H1 (cell line): ENCODE measurements at regions not wholly inside any gene's neighbourhood (a gene's known extent, or its start where the extent isn't known, plus 50 kb on each side); places are given as distances from the start of the nearest gene placed in this dataset.
A peak's percentile ranks its signal among the peaks of the same experiment; 100 is the strongest.

Experiments
- CTCF ChIA-PET: fragments of 300-600 bp; sonication (Branson Sonifier 250); formaldehyde crosslinking; loops from one replicate; lab custom pipeline; 2021; ENCODE audit not compliant: partially characterized antibody; lab: Charles Lee
- POLR2A ChIA-PET: fragments of 300-600 bp; sonication (Branson Sonifier 250); formaldehyde crosslinking; loops from one replicate; lab custom pipeline; 2021; ENCODE audit warnings: inconsistent platforms; ENCODE audit not compliant: partially characterized antibody; lab: Charles Lee
- DNase-seq, 2 experiments: peaks; one replicate each; pipeline versions ENCODE4 v3.0.0 to v3.0.0-alpha.2; 2010 to 2022; ENCODE audit warnings: low spot score in 2 of 2, low read depth in 1 of 2, mixed read lengths in 1 of 2
- FAIRE-seq: peaks from 2 replicates; lab custom pipeline; 2011; peaks lifted over from hg19 to GRCh38; lab: Jason Lieb, UNC
- H2AFZ ChIP-seq: 2 replicates; pipeline ENCODE4 v1.8.1; 2012; ENCODE audit warnings: low read length, inconsistent platforms
- H2AK5ac ChIP-seq: 2 replicates; pipeline ENCODE4 v1.6.1; 2013; ENCODE audit warnings: low read depth, low read length
- H2BK120ac ChIP-seq: replicated peaks from 2 replicates; pipeline ENCODE3; 2013; ENCODE audit warnings: low read depth, low read length, inconsistent platforms
- H2BK12ac ChIP-seq: 2 replicates; pipeline ENCODE4 v1.6.1; 2013; ENCODE audit warnings: low read depth, low read length
- H2BK15ac ChIP-seq: 2 replicates; pipeline ENCODE4 v1.6.1; 2013; ENCODE audit warnings: low read length
- H2BK20ac ChIP-seq: 2 replicates; pipeline ENCODE4 v1.6.1; 2013; ENCODE audit warnings: low read length
- H2BK5ac ChIP-seq: 2 replicates; pipeline ENCODE4 v1.6.1; 2013; ENCODE audit warnings: low read depth, low read length
- H3K14ac ChIP-seq: 2 replicates; pipeline ENCODE4 v1.6.1; 2013; ENCODE audit warnings: inconsistent platforms; ENCODE audit not compliant: insufficient read length
- H3K18ac ChIP-seq: 2 replicates; pipeline ENCODE4 v1.6.1; 2013; ENCODE audit warnings: low read length; ENCODE audit errors: extremely low read depth
- H3K23ac ChIP-seq: 2 replicates; pipeline ENCODE4 v1.6.1; 2013; ENCODE audit warnings: inconsistent platforms; ENCODE audit not compliant: insufficient read length
- H3K23me2 ChIP-seq: 2 replicates; pipeline ENCODE4 v1.6.1; 2013; ENCODE audit warnings: low read depth, low read length
- H3K27ac ChIP-seq: 2 replicates; pipeline ENCODE4 v1.6.1; 2011; ENCODE audit warnings: low read depth, low read length, inconsistent platforms
- H3K27me3 ChIP-seq, 4 experiments: replicated peaks in 1 of 4; 1 replicate in 1 of 4; 2 replicates in 3 of 4; pipeline versions ENCODE4 v1.6.1 to v1.8.1; 2011 to 2013; ENCODE audit warnings: low read length in 3 of 4, mild to moderate bottlenecking in 3 of 4, inconsistent platforms in 2 of 4, mixed read lengths in 2 of 4, moderate library complexity in 1 of 4; ENCODE audit not compliant: control insufficient read depth in 3 of 4, insufficient read depth in 3 of 4; ENCODE audit errors: extremely low read depth in 1 of 4
- H3K36me3 ChIP-seq, 4 experiments: 2 replicates each; pipeline versions ENCODE4 v1.6.1 to v1.8.1; 2011 to 2013; ENCODE audit warnings: mild to moderate bottlenecking in 4 of 4, low read length in 3 of 4, moderate library complexity in 2 of 4, control low read depth in 1 of 4, inconsistent platforms in 1 of 4; ENCODE audit not compliant: insufficient read depth in 4 of 4, control insufficient read depth in 2 of 4
- H3K4ac ChIP-seq: replicated peaks from 2 replicates; pipeline ENCODE3; 2013; ENCODE audit warnings: low read length, low read depth, mixed read lengths, inconsistent platforms; ENCODE audit not compliant: insufficient read length
- H3K4me1 ChIP-seq, 4 experiments: replicated peaks in 1 of 4; 1 replicate in 1 of 4; 2 replicates in 3 of 4; pipeline versions ENCODE4 v1.6.1 to v1.8.1; 2011 to 2013; ENCODE audit warnings: low read length in 3 of 4, inconsistent platforms in 2 of 4, mixed read lengths in 1 of 4; ENCODE audit not compliant: insufficient read depth in 4 of 4, control insufficient read depth in 3 of 4
- H3K4me2 ChIP-seq, 2 experiments: 2 replicates each; pipeline versions ENCODE4 v1.6.1 to v1.8.1; 2011 to 2013; ENCODE audit warnings: low read depth in 2 of 2, low read length in 2 of 2, control low read depth in 1 of 2, inconsistent platforms in 1 of 2, mild to moderate bottlenecking in 1 of 2; ENCODE audit not compliant: insufficient read depth in 1 of 2
- H3K4me3 ChIP-seq, 4 experiments: fragments of 200-600, 300-600 bp in 1 of 4; sonication (generic), shearing (Covaris generic), sonication (Bioruptor Twin) in 1 of 4; 2 replicates each; pipeline versions ENCODE4 v1.5.1 to v1.8.1; 2011 to 2016; ENCODE audit warnings: low read length in 4 of 4, low read depth in 3 of 4, control low read depth in 2 of 4, inconsistent platforms in 2 of 4, mild to moderate bottlenecking in 2 of 4, mixed read lengths in 1 of 4, moderate library complexity in 1 of 4; ENCODE audit not compliant: insufficient read depth in 2 of 4; ENCODE audit errors: extremely low read depth in 1 of 4
- H3K56ac ChIP-seq: replicated peaks from 2 replicates; pipeline ENCODE3; 2013; ENCODE audit warnings: low read depth, mild to moderate bottlenecking, mixed read lengths, low read length, inconsistent platforms; ENCODE audit not compliant: insufficient read length
- H3K79me1 ChIP-seq: 2 replicates; pipeline ENCODE4 v1.6.1; 2013; ENCODE audit warnings: low read depth, low read length, control low read depth
- H3K79me2 ChIP-seq, 2 experiments: 2 replicates each; pipeline versions ENCODE4 v1.6.1 to v1.8.1; 2012 to 2013; ENCODE audit warnings: low read length in 2 of 2, mild to moderate bottlenecking in 2 of 2, inconsistent platforms in 1 of 2; ENCODE audit not compliant: insufficient read depth in 2 of 2, control insufficient read depth in 1 of 2
- H3K9ac ChIP-seq, 4 experiments: replicated peaks in 1 of 4; 1 replicate in 1 of 4; 2 replicates in 3 of 4; pipeline versions ENCODE4 v1.6.1 to v1.8.1; 2011 to 2013; ENCODE audit warnings: low read depth in 3 of 4, low read length in 3 of 4, control low read depth in 2 of 4, mild to moderate bottlenecking in 2 of 4, moderate library complexity in 2 of 4, inconsistent platforms in 1 of 4; ENCODE audit errors: extremely low read depth in 1 of 4
- H3K9me3 ChIP-seq, 2 experiments: 2 replicates each; pipeline versions ENCODE4 v1.6.1 to v1.8.1; 2012 to 2013; ENCODE audit warnings: mild to moderate bottlenecking in 2 of 2, moderate library complexity in 2 of 2, control low read depth in 1 of 2, inconsistent platforms in 1 of 2, low read depth in 1 of 2, low read length in 1 of 2, mixed read lengths in 1 of 2; ENCODE audit not compliant: insufficient read depth in 2 of 2
- H4K20me1 ChIP-seq, 2 experiments: replicated peaks in 1 of 2; 2 replicates each; pipeline versions ENCODE3 to v1.8.1; 2011 to 2013; ENCODE audit warnings: inconsistent platforms in 2 of 2, low read length in 2 of 2, mild to moderate bottlenecking in 1 of 2; ENCODE audit not compliant: insufficient read depth in 2 of 2, control insufficient read depth in 1 of 2
- H4K5ac ChIP-seq: 2 replicates; pipeline ENCODE4 v1.6.1; 2013; ENCODE audit warnings: low read length, low read depth, mixed read lengths, inconsistent platforms; ENCODE audit not compliant: insufficient read length
- H4K8ac ChIP-seq: 2 replicates; pipeline ENCODE4 v1.8.0; 2013; ENCODE audit warnings: mild to moderate bottlenecking, moderate library complexity, low read length, inconsistent platforms; ENCODE audit not compliant: insufficient read depth; ENCODE audit errors: extremely low read depth
- H4K91ac ChIP-seq: replicated peaks from 2 replicates; pipeline ENCODE3; 2013; ENCODE audit warnings: low read length, mixed read lengths, inconsistent platforms; ENCODE audit not compliant: insufficient read length
- JUND ChIP-seq: IDR thresholded peaks from 2 replicates; pipeline ENCODE4 v1.6.1; 2011; ENCODE audit warnings: mild to moderate bottlenecking, improper control_type of control experiment, low read length
- TBP ChIP-seq: IDR thresholded peaks from 2 replicates; pipeline ENCODE4 v1.6.1; 2011; ENCODE audit warnings: low read depth, low read length, improper control_type of control experiment
- WGBS, 2 experiments: shearing (Covaris generic) in 1 of 2; methylation state at CpG; one replicate each; pipeline versions ENCODE4 v1.1.6 to v1.1.7; 2013 to 2015; ENCODE audit warnings: low lambda C conversion rate in 2 of 2, mixed read lengths in 2 of 2, inconsistent platforms in 1 of 2, low coverage in 1 of 2, missing lambda C conversion rate in 1 of 2; ENCODE audit not compliant: insufficient replicate concordance in 2 of 2, insufficient coverage in 1 of 2, insufficient read length in 1 of 2; ENCODE audit errors: extremely low coverage in 1 of 2, missing lambda C conversion rate in 1 of 2; 5-methylcytosine and 5-hydroxymethylcytosine counted together
- TF ChIP-seq, protein P1 (sequence below), 3 experiments: IDR thresholded peaks; 1 replicate in 2 of 3; 2 replicates in 1 of 3; pipeline versions ENCODE4 v1.5.1 to v1.6.1; 2011; ENCODE audit warnings: low read length in 3 of 3, mild to moderate bottlenecking in 3 of 3, inconsistent platforms in 2 of 3, low read depth in 1 of 3, moderate library complexity in 1 of 3; ENCODE audit not compliant: insufficient read depth in 1 of 3; ENCODE audit errors: control extremely low read depth in 1 of 3

DNA sequence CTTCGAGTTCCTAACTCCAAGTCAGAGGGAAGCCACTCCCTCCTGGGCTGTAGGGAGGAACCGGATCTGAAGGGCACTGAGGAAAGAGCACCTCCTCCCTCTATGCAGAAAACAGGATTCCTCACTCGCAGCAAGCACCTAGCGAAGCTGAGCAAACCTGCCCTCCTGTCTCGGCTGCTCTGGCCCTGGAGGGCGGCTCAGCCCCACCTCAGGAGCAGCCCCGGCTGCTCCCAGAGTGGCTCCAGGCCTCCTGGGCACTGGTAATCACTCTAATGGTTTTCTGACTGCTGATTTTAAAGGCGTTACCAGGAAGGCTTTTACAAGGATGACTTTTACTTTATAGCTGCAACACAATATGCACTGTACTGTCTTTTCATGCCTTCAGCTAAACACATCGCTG, 312.5 kb downstream of the TEX29 start:
- Histone ChIP-seq H3K9ac (no peak overlapping the region), H2AK5ac (no peak overlapping the region), H3K18ac (no peak overlapping the region), H3K23ac (no peak overlapping the region), H4K20me1 (no peaks in the 10 kb centered on the region), H4K5ac (no peak overlapping the region), H2BK12ac (no peak overlapping the region), H3K79me2 (no peaks in the 10 kb centered on the region), H3K27me3 (no peaks in the 10 kb centered on the region; a peak in 1 of 7 replicates), H3K79me1 (no peaks in the 10 kb centered on the region), H3K9me3 (no peaks in the 10 kb centered on the region), H2BK120ac (no peak overlapping the region), H2BK5ac (peak overlapping the region; percentile 36; the same call in 1 of the 2 replicates), H2AFZ (peak overlapping the region; percentile 25; the same call in 1 of the 2 replicates), H3K23me2 (no peaks in the 10 kb centered on the region), H2BK15ac (no peak overlapping the region), H3K56ac (no peak overlapping the region), H3K4me2 (peak overlapping the region in 1 of 2 experiments; percentile 48; a peak in 1 of 4 replicates), H2BK20ac (no peak overlapping the region), H3K4me3 (no peak overlapping the region), H4K8ac (no peak overlapping the region), H3K14ac (no peak overlapping the region), H3K36me3 (no peaks in the 10 kb centered on the region), H3K4ac (no peak overlapping the region), H3K4me1 (peaks cover 5 to 28% (median 19%) of the 10 kb centered on the region in 4 experiments), H4K91ac (peak overlapping the region; percentile 70), H3K27ac (no peak overlapping the region)
- FAIRE-seq (peak; percentile 74), DNase-seq (peak; percentile 49 to 60)
- ChIA-PET POLR2A (interaction anchor here (0.9 to 1.7 kb wide), 2 partner anchors 13 to 26 kb away, joined by 3 read pairs; no protein-coding TSS in a partner anchor), CTCF (interaction anchor here (0.8 to 1.3 kb wide), 5 partner anchors 10 to 159 kb away, joined by 3 to 7 read pairs (median 3); no protein-coding TSS in a partner anchor)
- 15% methylated on average over 9 of the region's 9 CpGs; no CpG with 5 or more reads in 1 of the 2 experiments for WGBS, 2 experiments
- TF ChIP-seq TBP: peak; percentile 27; the same call in 1 of the 2 replicates
- TF ChIP-seq, protein P1, sequence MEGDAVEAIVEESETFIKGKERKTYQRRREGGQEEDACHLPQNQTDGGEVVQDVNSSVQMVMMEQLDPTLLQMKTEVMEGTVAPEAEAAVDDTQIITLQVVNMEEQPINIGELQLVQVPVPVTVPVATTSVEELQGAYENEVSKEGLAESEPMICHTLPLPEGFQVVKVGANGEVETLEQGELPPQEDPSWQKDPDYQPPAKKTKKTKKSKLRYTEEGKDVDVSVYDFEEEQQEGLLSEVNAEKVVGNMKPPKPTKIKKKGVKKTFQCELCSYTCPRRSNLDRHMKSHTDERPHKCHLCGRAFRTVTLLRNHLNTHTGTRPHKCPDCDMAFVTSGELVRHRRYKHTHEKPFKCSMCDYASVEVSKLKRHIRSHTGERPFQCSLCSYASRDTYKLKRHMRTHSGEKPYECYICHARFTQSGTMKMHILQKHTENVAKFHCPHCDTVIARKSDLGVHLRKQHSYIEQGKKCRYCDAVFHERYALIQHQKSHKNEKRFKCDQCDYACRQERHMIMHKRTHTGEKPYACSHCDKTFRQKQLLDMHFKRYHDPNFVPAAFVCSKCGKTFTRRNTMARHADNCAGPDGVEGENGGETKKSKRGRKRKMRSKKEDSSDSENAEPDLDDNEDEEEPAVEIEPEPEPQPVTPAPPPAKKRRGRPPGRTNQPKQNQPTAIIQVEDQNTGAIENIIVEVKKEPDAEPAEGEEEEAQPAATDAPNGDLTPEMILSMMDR (IDR thresholded peaks at IDR 0.05; ENCODE audit: control extremely low read depth in 1 of 3, insufficient read depth in 1 of 3, low read depth in 1 of 3, low read length in 3 of 3): 0 out of 4 replicates have a peak, but pooled peaks of 1 of the 3 experiments have one; percentile 1
- no peak for TF ChIP-seq JUND
